ENCODE measurements at regions not wholly inside any gene's neighbourhood (a gene's known extent, or its start where the extent isn't known, plus 50 kb on each side); places are given as distances from the start of the nearest gene placed in this dataset.

DNA sequence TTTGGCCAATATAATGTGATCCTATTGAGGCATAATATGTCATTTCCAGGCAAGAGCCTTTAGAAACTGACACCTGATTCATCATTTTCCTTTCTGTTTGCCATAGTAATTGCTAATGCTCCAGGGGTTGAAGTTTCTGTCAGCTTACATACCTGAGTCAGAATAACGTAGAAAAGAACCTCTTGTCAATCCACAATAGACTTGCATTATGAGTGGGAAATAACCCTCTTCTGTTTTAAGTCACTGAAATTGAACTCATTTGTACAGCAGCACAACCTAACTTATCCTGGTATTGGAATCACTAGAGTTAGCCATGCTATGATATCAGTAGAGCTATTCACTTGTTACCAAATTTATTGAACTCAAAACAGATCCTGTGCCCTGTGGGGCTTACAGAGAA lies 101.7 kb upstream of the TP63 start:
- TF ChIP-seq, protein P1, sequence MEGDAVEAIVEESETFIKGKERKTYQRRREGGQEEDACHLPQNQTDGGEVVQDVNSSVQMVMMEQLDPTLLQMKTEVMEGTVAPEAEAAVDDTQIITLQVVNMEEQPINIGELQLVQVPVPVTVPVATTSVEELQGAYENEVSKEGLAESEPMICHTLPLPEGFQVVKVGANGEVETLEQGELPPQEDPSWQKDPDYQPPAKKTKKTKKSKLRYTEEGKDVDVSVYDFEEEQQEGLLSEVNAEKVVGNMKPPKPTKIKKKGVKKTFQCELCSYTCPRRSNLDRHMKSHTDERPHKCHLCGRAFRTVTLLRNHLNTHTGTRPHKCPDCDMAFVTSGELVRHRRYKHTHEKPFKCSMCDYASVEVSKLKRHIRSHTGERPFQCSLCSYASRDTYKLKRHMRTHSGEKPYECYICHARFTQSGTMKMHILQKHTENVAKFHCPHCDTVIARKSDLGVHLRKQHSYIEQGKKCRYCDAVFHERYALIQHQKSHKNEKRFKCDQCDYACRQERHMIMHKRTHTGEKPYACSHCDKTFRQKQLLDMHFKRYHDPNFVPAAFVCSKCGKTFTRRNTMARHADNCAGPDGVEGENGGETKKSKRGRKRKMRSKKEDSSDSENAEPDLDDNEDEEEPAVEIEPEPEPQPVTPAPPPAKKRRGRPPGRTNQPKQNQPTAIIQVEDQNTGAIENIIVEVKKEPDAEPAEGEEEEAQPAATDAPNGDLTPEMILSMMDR (IDR thresholded peaks at IDR 0.05): no peak
- no peak for TF ChIP-seq POLR2A (IDR thresholded peaks at IDR 0.05)
